MM.1S (cell line): ENCODE measurements at regions not wholly inside any gene's neighbourhood (a gene's known extent, or its start where the extent isn't known, plus 50 kb on each side); places are given as distances from the start of the nearest gene placed in this dataset.

Experiments used
- DNase-seq: peaks from one replicate; pipeline ENCODE4 v3.0.0-alpha.2; 2015
- H2AFZ ChIP-seq: fragments of 300-600 bp; sonication (generic); 2 replicates; pipeline ENCODE4 v1.6.0; 2016; ENCODE audit warnings: antibody characterized with exemption, low read length
- H3F3A ChIP-seq: fragments of 300-600 bp; sonication (generic); 2 replicates; pipeline ENCODE4 v1.6.1; 2016; ENCODE audit warnings: mild to moderate bottlenecking, antibody characterized with exemption, low read length, moderate library complexity, mixed read lengths; ENCODE audit not compliant: insufficient read depth
- H3K27ac ChIP-seq: fragments of 300-600 bp; sonication (generic); 2 replicates; pipeline ENCODE4 v1.5.1; 2016; ENCODE audit warnings: mild to moderate bottlenecking, low read length
- H3K27me3 ChIP-seq: fragments of 300-600 bp; sonication (generic); replicated peaks from 2 replicates; pipeline ENCODE4 v1.6.0; 2016; ENCODE audit warnings: low read length; ENCODE audit not compliant: insufficient read depth
- H3K36me3 ChIP-seq: fragments of 300-600 bp; sonication (generic); replicated peaks from 2 replicates; pipeline ENCODE4 v1.6.1; 2016; ENCODE audit warnings: mild to moderate bottlenecking, low read length, mixed read lengths; ENCODE audit not compliant: insufficient read depth
- H3K4me1 ChIP-seq: fragments of 300-600 bp; sonication (generic); 2 replicates; pipeline ENCODE4 v1.6.1; 2016; ENCODE audit warnings: low read length, mixed read lengths
- H3K4me2 ChIP-seq: fragments of 300-600 bp; sonication (generic); 2 replicates; pipeline ENCODE4 v1.6.0; 2016; ENCODE audit warnings: low read depth, low read length
- H3K4me3 ChIP-seq: fragments of 300-600 bp; sonication (generic); 2 replicates; pipeline ENCODE4 v1.5.1; 2016; ENCODE audit warnings: low read length, mixed read lengths
- H3K79me2 ChIP-seq: fragments of 300-600 bp; sonication (generic); 2 replicates; pipeline ENCODE4 v1.6.1; 2016; ENCODE audit warnings: mixed run types, low read length, mixed read lengths
- H3K9ac ChIP-seq: fragments of 300-600 bp; sonication (generic); 2 replicates; pipeline ENCODE4 v1.6.1; 2016; ENCODE audit warnings: low read length, mixed read lengths
- H3K9me2 ChIP-seq: fragments of 300-600 bp; sonication (generic); replicated peaks from 2 replicates; pipeline ENCODE4 v1.6.1; 2016; ENCODE audit warnings: mild to moderate bottlenecking, low read length, mixed read lengths; ENCODE audit not compliant: insufficient read depth
- H3K9me3 ChIP-seq: fragments of 300-600 bp; sonication (generic); replicated peaks from 2 replicates; pipeline ENCODE4 v1.6.1; 2016; ENCODE audit warnings: mild to moderate bottlenecking, low read length, mixed read lengths; ENCODE audit not compliant: insufficient read depth
- H4K20me1 ChIP-seq: fragments of 300-600 bp; sonication (generic); 2 replicates; pipeline ENCODE4 v1.6.1; 2016; ENCODE audit warnings: mild to moderate bottlenecking, low read length, moderate library complexity, mixed read lengths; ENCODE audit not compliant: insufficient read depth
- EZH2 ChIP-seq: fragments of 300-600 bp; sonication (generic); optimal IDR thresholded peaks from 2 replicates; pipeline ENCODE3; 2017; ENCODE audit warnings: low read depth, mild to moderate bottlenecking, antibody characterized with exemption, low read length, mixed read lengths
- EZH2phosphoT487 ChIP-seq: fragments of 300-600 bp; sonication (generic); IDR thresholded peaks from 2 replicates; pipeline ENCODE4 v1.6.1; 2018; ENCODE audit warnings: antibody characterized with exemption, low read length
- TF ChIP-seq, protein P1 (sequence below): fragments of 300-600 bp; sonication (generic); IDR thresholded peaks from 2 replicates; pipeline ENCODE4 v1.5.1; 2016; ENCODE audit warnings: antibody characterized with exemption, low read length, mixed read lengths

DNA sequence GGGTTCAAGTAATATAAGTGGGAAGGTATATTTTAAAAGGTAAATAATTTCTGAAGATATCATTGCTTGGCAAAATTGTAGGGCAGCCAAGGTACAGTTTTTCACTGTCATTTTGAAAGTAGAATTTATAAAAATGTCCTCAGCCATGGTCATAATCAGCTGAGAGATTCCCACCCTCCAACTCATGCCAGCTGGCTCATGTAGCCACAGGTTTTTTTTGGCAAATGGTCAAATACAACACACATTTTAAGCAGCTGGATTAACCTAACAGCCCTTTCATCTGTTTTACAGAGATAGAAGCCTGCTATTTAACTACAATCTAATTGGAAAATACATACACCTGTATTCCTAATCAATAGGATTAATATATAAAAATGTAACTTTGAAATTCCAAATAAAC is 619.2 kb upstream of the SGCG start:
- Histone ChIP-seq H3K27me3 (no peaks in the 10 kb centered on the region), H3K4me2 (no peak overlapping the region), H3K9me3 (no peaks in the 10 kb centered on the region), H2AFZ (no peak overlapping the region), H3K27ac (no peak overlapping the region), H3K4me1 (no peaks in the 10 kb centered on the region), H3K79me2 (no peaks in the 10 kb centered on the region), H3K9ac (no peak overlapping the region), H3F3A (no peaks in the 10 kb centered on the region), H3K4me3 (no peak overlapping the region), H3K36me3 (no peaks in the 10 kb centered on the region), H3K9me2 (no peaks in the 10 kb centered on the region), H4K20me1 (no peaks in the 10 kb centered on the region)
- DNase-seq: no peak
- no peak for TF ChIP-seq EZH2
- no peak for TF ChIP-seq EZH2phosphoT487
- TF ChIP-seq, protein P1, sequence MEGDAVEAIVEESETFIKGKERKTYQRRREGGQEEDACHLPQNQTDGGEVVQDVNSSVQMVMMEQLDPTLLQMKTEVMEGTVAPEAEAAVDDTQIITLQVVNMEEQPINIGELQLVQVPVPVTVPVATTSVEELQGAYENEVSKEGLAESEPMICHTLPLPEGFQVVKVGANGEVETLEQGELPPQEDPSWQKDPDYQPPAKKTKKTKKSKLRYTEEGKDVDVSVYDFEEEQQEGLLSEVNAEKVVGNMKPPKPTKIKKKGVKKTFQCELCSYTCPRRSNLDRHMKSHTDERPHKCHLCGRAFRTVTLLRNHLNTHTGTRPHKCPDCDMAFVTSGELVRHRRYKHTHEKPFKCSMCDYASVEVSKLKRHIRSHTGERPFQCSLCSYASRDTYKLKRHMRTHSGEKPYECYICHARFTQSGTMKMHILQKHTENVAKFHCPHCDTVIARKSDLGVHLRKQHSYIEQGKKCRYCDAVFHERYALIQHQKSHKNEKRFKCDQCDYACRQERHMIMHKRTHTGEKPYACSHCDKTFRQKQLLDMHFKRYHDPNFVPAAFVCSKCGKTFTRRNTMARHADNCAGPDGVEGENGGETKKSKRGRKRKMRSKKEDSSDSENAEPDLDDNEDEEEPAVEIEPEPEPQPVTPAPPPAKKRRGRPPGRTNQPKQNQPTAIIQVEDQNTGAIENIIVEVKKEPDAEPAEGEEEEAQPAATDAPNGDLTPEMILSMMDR: no peak

DNA sequence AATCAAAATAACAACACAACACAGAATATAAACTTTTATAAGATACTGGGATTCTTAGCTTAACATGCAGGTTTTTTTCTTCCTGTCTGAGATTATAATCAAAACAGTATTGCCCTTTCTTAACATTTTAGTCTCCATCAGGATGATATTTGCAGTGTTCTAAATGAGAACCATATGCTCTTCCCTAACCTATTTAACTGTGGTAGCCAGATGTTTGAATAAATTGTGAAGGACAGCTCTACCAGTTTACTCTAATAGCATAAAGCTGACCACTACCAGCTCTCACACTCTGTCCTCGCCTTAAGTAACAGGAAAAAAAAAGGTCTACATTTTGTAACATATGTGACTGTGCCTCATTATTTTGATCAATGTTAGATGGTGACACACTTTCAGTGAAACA is 618.7 kb upstream of the SGCG start:
- Histone ChIP-seq H3K9me2 (no peaks in the 10 kb centered on the region), H3K9me3 (no peaks in the 10 kb centered on the region), H2AFZ (no peak overlapping the region), H3K36me3 (no peaks in the 10 kb centered on the region), H3K4me3 (no peak overlapping the region), H4K20me1 (no peaks in the 10 kb centered on the region), H3K27me3 (no peaks in the 10 kb centered on the region), H3K27ac (no peak overlapping the region), H3K4me2 (no peak overlapping the region), H3K9ac (no peak overlapping the region), H3K4me1 (no peaks in the 10 kb centered on the region), H3K79me2 (no peaks in the 10 kb centered on the region), H3F3A (no peaks in the 10 kb centered on the region)
- DNase-seq: no peak
- TF ChIP-seq, protein P1: no peak

DNA sequence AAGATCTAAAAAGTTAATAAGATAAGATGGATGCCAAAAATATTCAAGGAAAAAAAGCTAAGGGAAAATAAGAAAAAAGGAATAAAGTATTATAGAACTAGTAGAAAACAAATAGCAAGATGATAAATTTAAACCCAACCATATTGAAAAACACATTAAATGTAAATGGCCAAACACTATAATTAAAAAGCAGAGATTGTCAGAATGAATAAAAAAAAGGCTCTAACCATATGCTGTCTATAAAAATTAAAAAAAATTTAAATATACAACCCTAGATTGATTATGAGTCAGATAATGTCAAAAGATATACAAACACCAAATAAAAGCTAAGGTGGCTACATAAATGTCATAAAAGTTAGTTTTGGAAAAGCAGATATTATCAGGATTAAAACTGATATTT is 617.5 kb upstream of the SGCG start:
- no peaks in the 10 kb centered on the region for H3K27me3 ChIP-seq
- DNase-seq: no peak

More for the DNA sequence above, 617.5 kb upstream of the SGCG start:
- H3K27ac ChIP-seq: no peak overlapping the region
- no peak overlapping the region for H2AFZ ChIP-seq
- no peaks in the 10 kb centered on the region for H3K36me3 ChIP-seq
- no peak overlapping the region for H3K9ac ChIP-seq
- no peak overlapping the region for H3K4me2 ChIP-seq
- no peaks in the 10 kb centered on the region for H4K20me1 ChIP-seq
- H3F3A ChIP-seq: no peaks in the 10 kb centered on the region
- H3K9me2 ChIP-seq: no peaks in the 10 kb centered on the region
- no peaks in the 10 kb centered on the region for H3K4me1 ChIP-seq
- no peak overlapping the region for H3K4me3 ChIP-seq
- no peaks in the 10 kb centered on the region for H3K9me3 ChIP-seq
- TF ChIP-seq EZH2: no peak
- TF ChIP-seq EZH2phosphoT487: no peak
- TF ChIP-seq, protein P1: no peak
- H3K79me2 ChIP-seq: no peaks in the 10 kb centered on the region
